ENCODE measurements at regions not wholly inside any gene's neighbourhood (a gene's known extent, or its start where the extent isn't known, plus 50 kb on each side); places are given as distances from the start of the nearest gene placed in this dataset.

- no peak for TF ChIP-seq EZH2 (IDR thresholded peaks at IDR 0.05)
- no peak for TF ChIP-seq POLR2AphosphoS5 (IDR thresholded peaks at IDR 0.05; ENCODE audit: borderline replicate concordance, low read depth, low read length)
- no peak for TF ChIP-seq FOXP2 (optimal IDR thresholded peaks at IDR 0.05; ENCODE audit: control extremely low read depth, extremely low read length, insufficient read depth)
These were observed 291.9 kb downstream of the SH2D4B start for GRCh38 chr10:80829562-80829961.
